CD4-positive, alpha-beta T cell treated with Interleukin-15 for 1 hour (primary cell): ENCODE measurements at regions not wholly inside any gene's neighbourhood (a gene's known extent, or its start where the extent isn't known, plus 50 kb on each side); places are given as distances from the start of the nearest gene placed in this dataset.

ENCODE experiments used
- DNase-seq: peaks from one replicate; pipeline ENCODE4 v3.0.0-alpha.2; 2020

GRCh38 chr20:11716239-11716944 is 201.3 kb upstream of the BTBD3 start:
- DNase-seq = no peak

- no peak for DNase-seq
These were observed 200.8 kb upstream of the BTBD3 start for GRCh38 chr20:11716945-11717248.

- no peak for DNase-seq
These were observed 200.1 kb upstream of the BTBD3 start for GRCh38 chr20:11717562-11717961.

GRCh38 chr20:11718474-11719094 is 199.1 kb upstream of the BTBD3 start:
- DNase-seq = no peak

- no peak for DNase-seq
These were observed 198.5 kb upstream of the BTBD3 start for GRCh38 chr20:11719153-11719552.

- DNase-seq = no peak
These were observed 196.3 kb upstream of the BTBD3 start for GRCh38 chr20:11721411-11721810.

- no peak for DNase-seq
These were observed 193.6 kb upstream of the BTBD3 start for GRCh38 chr20:11724097-11724496.

GRCh38 chr20:11726026-11726425 is 191.7 kb upstream of the BTBD3 start:
- no peak for DNase-seq

GRCh38 chr20:11727708-11728107 is 190.0 kb upstream of the BTBD3 start:
- DNase-seq = no peak

- DNase-seq = no peak
These were observed 188.8 kb upstream of the BTBD3 start for GRCh38 chr20:11728937-11729336.

- DNase-seq = no peak
These were observed 187.9 kb upstream of the BTBD3 start for GRCh38 chr20:11729806-11730205.

GRCh38 chr20:11734431-11734830 is 183.3 kb upstream of the BTBD3 start:
- no peak for DNase-seq

GRCh38 chr20:11738852-11739251 is 178.8 kb upstream of the BTBD3 start:
- no peak for DNase-seq

- DNase-seq = no peak
These were observed 176.7 kb upstream of the BTBD3 start for GRCh38 chr20:11740975-11741374.

- DNase-seq = no peak
These were observed 172.5 kb upstream of the BTBD3 start for GRCh38 chr20:11745145-11745544.

- DNase-seq = no peak
These were observed 169.3 kb upstream of the BTBD3 start for GRCh38 chr20:11748436-11748835.

- no peak for DNase-seq
These were observed 165.4 kb upstream of the BTBD3 start for GRCh38 chr20:11752336-11752735.

GRCh38 chr20:11753155-11753554 is 164.5 kb upstream of the BTBD3 start:
- DNase-seq = no peak

- no peak for DNase-seq
These were observed 163.2 kb upstream of the BTBD3 start for GRCh38 chr20:11754451-11754850.

- no peak for DNase-seq
These were observed 162.4 kb upstream of the BTBD3 start for GRCh38 chr20:11755071-11755841.

GRCh38 chr20:11761497-11761896 is 156.2 kb upstream of the BTBD3 start:
- no peak for DNase-seq

- DNase-seq = no peak
These were observed 150.7 kb upstream of the BTBD3 start for GRCh38 chr20:11766961-11767360.

GRCh38 chr20:11769825-11770224 is 147.9 kb upstream of the BTBD3 start:
- DNase-seq = no peak

GRCh38 chr20:11772226-11772730 is 145.4 kb upstream of the BTBD3 start:
- DNase-seq = no peak
